ENCODE measurements at regions not wholly inside any gene's neighbourhood (a gene's known extent, or its start where the extent isn't known, plus 50 kb on each side); places are given as distances from the start of the nearest gene placed in this dataset.

DNA sequence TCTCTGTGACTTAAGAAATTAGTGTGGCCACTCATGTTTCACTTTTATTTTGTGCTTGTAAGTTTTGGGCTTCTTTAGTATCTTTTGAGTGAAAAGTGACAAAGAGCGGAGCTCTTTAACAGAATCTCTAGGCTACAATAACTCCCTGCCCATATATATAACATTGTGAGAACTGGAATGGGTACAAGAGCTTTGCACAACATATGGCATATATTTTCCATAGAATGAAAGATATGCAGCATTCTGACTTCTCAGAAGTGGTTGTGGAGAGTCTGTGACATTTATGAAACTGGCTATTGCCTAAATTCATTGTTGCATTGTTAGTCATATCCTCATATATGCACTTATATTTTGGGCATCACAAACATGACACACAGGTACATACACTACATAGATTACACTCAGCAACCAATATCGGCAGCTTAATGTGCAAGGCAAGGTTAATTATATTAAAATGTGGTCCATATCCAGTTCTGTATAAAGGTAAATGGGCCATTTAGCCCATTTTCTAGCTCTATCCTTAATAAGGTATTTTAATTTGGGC is 1148.2 kb downstream of the FAM181B start:
- H3K4me3 ChIP-seq, result no peak overlapping the region
- no peak for TF ChIP-seq CTCF (IDR thresholded peaks at IDR 0.05)
- TF ChIP-seq POLR2A (IDR thresholded peaks at IDR 0.05), result no peak
- no peak overlapping the region for H3K27ac ChIP-seq
- DNase-seq, result no peak
- H3K27me3 ChIP-seq, result no peaks in the 10 kb centered on the region
- no peaks in the 10 kb centered on the region for H3K4me1 ChIP-seq
- H3K36me3 ChIP-seq, result no peaks in the 10 kb centered on the region
- H3K9me3 ChIP-seq, result no peaks in the 10 kb centered on the region

- no peak for DNase-seq
These were observed 1154.3 kb downstream of the FAM181B start for GRCh38 chr11:81579339-81579738.

GRCh38 chr11:81578571-81578970 is 1155.1 kb downstream of the FAM181B start:
- H3K27ac ChIP-seq, result no peak overlapping the region
- H3K36me3 ChIP-seq, result no peaks in the 10 kb centered on the region
- DNase-seq, result no peak
- H3K4me3 ChIP-seq, result no peak overlapping the region
- H3K4me1 ChIP-seq, result no peaks in the 10 kb centered on the region
- H3K9me3 ChIP-seq, result no peaks in the 10 kb centered on the region
- H3K27me3 ChIP-seq, result no peaks in the 10 kb centered on the region
- TF ChIP-seq CTCF (IDR thresholded peaks at IDR 0.05) (no peak), POLR2A (IDR thresholded peaks at IDR 0.05) (no peak)

More at GRCh38 chr11:81579339-81579738, 1154.3 kb downstream of the FAM181B start:
- H3K9me3 ChIP-seq, result no peaks in the 10 kb centered on the region
- H3K27ac ChIP-seq, result no peak overlapping the region
- no peaks in the 10 kb centered on the region for H3K27me3 ChIP-seq
- H3K4me3 ChIP-seq, result no peak overlapping the region
- TF ChIP-seq POLR2A (IDR thresholded peaks at IDR 0.05), result no peak
- no peaks in the 10 kb centered on the region for H3K4me1 ChIP-seq
- H3K36me3 ChIP-seq, result no peaks in the 10 kb centered on the region

DNA sequence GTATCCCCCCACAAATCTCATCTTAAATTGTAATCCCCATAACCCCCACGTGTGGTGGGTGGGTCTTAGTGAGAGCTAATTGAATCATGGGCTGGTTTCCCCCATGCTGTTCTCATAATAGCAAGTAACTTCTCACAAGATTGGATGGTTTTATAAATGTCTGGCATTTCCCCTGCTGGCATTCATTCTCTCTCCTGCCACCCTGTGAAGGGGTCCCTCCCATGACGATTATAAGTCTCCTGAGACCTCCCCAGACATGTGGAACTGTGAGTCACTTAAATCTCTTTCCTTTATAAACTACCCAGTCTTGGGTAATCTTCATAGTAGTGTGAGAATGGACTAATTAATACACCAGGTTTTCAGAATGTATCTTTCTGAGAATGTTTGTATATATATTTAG is 1159.4 kb downstream of the FAM181B start:
- Histone ChIP-seq H3K9me3 (no peaks in the 10 kb centered on the region), H3K4me1 (no peaks in the 10 kb centered on the region), H3K4me3 (no peak overlapping the region), H3K27ac (no peak overlapping the region), H3K36me3 (no peaks in the 10 kb centered on the region), H3K27me3 (no peaks in the 10 kb centered on the region)
- no peak for TF ChIP-seq POLR2A (IDR thresholded peaks at IDR 0.05)
- TF ChIP-seq CTCF (IDR thresholded peaks at IDR 0.05), result no peak
- DNase-seq, result no peak

GRCh38 chr11:81573367-81573766 is 1160.3 kb downstream of the FAM181B start:
- H3K4me3 ChIP-seq, result no peak overlapping the region
- H3K9me3 ChIP-seq, result no peaks in the 10 kb centered on the region
- H3K27ac ChIP-seq, result no peak overlapping the region
- no peaks in the 10 kb centered on the region for H3K36me3 ChIP-seq
- no peak for TF ChIP-seq CTCF (IDR thresholded peaks at IDR 0.05)
- TF ChIP-seq POLR2A (IDR thresholded peaks at IDR 0.05), result no peak
- no peaks in the 10 kb centered on the region for H3K27me3 ChIP-seq
- no peak for DNase-seq
- H3K4me1 ChIP-seq, result no peaks in the 10 kb centered on the region

DNA sequence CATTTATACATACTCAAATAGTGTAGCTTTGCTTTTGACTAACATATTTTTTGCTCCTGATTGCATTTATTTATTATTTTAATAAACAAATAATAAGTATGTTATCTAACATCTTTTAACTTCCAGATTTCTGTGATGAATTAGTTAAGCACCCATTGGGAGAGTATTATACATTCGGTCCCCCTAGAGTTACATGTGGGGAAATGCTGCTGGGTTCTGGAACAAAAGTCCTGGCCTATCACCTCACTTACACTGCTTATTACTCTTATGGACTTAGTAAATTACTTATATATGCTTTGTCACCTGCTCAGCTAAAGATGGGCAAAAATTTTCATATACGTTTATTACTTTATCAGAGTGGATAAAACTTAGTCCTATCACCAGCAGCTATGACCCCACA is 1163.0 kb downstream of the FAM181B start:
- no peaks in the 10 kb centered on the region for H3K4me1 ChIP-seq
- no peak for DNase-seq
- H3K27me3 ChIP-seq, result no peaks in the 10 kb centered on the region
- H3K9me3 ChIP-seq, result no peaks in the 10 kb centered on the region
- TF ChIP-seq POLR2A (IDR thresholded peaks at IDR 0.05), result no peak
- TF ChIP-seq CTCF (IDR thresholded peaks at IDR 0.05), result no peak
- no peaks in the 10 kb centered on the region for H3K36me3 ChIP-seq
- no peak overlapping the region for H3K4me3 ChIP-seq
- H3K27ac ChIP-seq, result no peak overlapping the region

All from Peyer's patch (tissue), 4 donors.